ENCODE measurements at regions not wholly inside any gene's neighbourhood (a gene's known extent, or its start where the extent isn't known, plus 50 kb on each side); places are given as distances from the start of the nearest gene placed in this dataset.

DNA sequence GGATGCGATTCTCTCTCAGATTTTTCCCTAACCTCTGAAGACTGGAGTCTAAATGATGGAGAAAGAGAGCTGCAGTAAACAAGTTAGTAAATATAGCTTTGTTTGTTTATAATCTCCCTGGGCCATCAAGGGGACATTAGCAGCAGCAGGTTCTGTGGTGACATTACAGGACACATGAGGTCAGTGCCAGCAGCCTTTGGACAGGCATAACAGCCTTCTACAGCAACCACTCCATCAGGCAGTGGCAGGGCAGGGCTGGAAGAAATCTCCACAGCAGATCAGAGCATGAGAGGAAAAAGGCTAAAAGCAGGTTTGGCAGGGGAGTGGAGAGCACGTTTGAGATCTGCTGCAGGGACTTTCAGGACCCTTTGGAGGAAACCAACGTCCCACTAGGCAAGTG is 127.6 kb upstream of the ACP3 start:
- no peak for DNase-seq

DNA sequence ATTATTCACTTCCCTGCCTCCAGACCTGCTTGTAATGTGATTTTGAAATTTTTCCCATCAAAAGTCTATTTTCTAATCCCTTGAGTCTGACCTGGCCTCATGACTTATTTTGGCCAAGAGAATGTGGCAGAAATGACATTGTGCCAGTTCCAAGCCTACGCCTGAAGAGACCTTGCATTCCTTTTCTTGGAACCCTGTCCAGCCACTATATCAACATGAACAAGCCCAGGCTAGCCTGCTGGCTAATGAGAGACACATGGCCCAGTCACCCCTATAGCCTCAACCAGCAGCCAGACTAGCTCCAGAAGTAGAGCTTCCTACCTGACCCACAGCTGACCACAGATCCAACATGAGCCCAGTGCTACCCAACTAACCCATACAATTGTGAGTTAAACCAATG is 121.1 kb upstream of the ACP3 start:
- DNase-seq: no peak

DNA sequence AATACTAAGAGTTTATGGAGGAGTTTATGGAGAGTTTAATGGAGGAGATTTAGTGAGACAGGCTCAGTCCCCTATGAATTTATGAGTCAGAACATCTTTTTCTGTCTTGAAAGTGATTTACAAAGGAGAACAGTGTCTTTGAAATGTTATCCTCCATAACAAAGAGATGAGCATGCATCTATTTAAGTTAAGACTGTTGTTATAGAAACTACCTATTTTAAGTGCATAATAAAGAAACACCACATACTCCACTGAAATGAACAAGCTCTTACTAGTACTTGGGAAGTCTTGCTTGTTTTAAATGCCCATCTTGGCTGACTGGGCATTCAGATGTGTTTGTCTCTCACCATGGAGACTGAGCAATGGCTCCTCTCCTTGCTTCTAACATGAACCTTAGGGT is 118.7 kb upstream of the ACP3 start:
- DNase-seq: no peak

DNA sequence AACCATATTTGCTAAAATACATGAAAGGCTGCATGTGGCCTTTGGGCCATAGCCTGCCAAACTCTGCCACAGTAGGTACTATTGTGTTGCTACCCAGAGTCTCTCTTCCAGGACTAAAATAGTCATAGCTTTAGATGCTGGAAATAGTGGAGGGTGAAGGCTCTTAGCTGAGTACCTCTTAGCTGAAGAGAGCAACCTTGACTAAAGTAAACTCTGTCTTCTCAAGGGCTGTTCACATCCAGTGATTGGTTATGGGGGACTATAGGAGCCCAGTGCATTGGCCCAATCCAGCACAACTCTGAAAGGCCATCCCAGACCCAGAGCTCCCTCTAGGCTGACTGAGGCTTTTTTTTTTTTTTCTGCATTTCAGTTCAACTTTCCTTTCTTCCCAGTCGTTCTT is 117.8 kb upstream of the ACP3 start:
- no peak for DNase-seq

DNA sequence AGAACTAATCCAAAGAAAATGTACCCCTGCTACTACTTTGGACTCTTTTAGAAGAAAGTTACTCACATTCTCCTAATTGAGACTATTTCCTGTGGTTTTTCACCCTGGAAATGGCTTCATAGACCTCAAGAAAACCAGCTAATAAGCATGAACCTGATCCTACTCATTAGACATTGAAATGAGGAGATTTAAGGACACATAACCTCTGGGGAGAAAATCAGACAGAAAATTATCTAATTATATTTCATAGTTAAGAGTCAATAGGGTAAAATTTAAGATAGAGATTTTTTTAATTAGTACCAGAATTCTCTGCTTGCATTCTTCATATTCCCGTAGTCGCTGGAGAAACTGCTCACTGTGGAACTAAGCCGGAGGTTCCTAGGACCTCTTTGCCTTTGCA is 114.6 kb upstream of the ACP3 start:
- DNase-seq: no peak

DNA sequence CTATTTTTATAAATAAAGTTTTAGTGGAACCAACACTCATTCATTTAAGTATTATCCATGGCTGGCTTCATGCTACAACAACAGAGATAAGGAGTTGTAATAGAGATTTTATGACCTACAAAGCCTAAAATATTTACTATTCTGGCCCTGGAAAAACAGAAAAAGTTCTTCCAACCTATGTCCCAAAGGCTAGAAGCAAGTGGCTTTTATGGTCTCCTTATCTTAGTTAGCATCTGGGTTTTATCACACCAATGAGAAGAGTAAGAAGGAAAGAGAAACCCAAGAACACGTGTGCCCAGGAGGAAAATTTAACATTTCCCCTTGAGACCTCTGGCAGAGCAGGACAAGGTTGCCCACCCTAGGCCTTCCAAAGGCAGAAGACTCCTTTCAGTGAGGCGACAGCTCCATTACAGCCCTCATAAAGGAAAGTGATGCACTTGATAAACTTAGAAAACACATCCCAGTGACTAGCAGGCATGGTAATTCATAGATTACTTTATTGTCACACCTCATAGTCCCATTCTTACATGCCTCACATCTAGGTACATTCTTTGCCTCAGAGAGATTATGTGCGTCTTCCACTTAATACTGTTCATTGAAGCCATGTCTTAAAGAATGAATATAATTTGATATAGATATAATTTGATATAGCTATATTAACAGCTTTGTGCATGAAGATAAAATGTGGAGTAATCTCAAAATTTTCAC is 113.2 kb upstream of the ACP3 start:
- DNase-seq: no peak

DNA sequence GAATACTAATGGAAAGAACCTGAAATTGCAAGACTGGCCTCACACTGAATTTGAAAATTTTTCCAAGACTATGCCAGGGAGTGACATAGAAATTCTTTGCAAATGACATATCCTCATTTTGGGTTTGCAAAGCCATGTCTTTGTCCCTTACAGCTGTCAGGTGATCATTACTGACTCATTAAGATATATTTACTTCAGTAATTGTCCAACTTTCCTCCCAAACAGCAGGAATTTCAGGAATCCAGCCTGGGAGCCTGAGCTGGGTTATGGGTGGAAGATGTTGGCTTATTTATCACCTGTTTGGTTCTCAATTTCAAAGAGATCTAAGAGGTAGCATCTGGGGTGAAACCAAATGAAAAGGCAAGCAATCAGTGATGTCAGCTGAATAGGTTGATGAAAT is 111.6 kb upstream of the ACP3 start:
- DNase-seq: no peak

DNA sequence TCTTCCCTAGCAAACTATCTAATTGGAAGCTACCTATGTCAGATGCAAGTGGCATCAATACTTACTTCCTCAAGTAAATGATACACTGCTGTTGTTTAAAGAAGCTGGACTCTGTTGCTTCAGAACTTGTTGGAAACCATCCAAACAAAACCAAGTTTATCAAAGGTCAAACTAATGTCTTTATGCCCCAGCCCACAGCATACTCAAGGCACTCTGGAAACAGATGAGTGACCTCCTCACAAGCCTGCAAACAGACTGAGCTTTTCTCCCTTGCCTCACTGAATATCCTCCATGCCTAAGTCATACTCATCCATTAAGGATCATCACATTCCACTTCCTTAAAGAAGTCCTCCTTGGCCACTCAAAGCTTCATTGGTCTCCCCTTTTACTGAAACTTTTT is 107.4 kb upstream of the ACP3 start:
- DNase-seq: no peak

DNA sequence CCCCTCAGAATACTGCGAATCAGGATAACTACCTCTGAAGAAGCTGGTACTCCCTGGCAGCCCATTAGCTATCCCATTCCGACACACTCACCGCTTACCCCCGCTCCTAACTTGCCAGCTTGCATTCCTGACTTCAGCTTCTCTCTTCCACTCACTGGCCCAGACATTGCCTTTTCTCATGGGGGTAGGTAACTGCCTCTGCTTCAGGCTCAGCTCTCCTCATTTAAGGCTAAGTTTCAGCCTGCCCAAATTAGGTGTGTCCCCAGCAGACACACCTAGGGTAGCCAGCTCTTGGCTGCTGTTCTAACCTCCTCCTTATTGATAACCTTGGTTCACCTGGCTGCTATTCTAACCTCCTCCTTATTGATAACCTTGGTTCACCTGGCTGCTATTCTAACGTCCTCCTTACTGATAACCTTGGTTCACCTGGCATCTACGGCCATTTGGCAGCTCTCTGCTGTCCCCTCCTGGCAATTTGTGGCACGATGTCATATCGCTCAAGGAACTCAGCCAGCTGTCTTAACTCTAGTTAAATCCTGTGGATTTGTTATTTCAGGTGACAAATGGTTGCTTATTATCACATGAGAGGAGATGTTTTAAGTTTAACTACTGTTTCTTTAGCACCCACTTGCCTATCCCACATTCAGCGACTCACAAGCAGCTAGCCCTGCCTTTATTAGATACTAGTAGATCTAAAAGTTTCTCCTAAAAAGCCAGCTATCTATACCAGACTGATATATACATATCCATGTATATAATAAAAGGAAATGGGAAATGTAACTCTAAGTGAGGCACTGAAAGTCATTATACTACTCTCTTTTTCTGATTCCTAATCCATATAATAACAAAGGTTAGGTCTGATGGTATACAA is 106.5 kb upstream of the ACP3 start:
- peak; percentile 56 for DNase-seq

DNA sequence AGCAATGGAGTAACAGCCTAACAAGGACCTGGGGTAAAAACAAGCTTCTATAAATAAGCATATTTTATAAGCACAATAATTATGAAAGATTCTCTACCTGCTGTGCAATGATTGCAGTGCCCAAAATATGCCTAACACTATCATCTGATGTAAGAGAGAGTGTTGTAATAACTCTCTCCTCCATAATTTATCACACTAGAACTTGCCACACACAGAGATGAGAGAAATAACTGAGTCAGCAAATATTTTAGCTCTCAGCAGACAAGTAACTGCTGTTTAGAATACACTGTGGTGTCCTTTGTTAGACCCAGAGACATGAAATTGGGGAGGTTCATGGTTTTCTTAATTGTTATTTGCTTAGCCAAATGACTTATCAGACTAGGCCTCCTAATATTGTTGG is 105.3 kb upstream of the ACP3 start:
- DNase-seq: no peak

DNA sequence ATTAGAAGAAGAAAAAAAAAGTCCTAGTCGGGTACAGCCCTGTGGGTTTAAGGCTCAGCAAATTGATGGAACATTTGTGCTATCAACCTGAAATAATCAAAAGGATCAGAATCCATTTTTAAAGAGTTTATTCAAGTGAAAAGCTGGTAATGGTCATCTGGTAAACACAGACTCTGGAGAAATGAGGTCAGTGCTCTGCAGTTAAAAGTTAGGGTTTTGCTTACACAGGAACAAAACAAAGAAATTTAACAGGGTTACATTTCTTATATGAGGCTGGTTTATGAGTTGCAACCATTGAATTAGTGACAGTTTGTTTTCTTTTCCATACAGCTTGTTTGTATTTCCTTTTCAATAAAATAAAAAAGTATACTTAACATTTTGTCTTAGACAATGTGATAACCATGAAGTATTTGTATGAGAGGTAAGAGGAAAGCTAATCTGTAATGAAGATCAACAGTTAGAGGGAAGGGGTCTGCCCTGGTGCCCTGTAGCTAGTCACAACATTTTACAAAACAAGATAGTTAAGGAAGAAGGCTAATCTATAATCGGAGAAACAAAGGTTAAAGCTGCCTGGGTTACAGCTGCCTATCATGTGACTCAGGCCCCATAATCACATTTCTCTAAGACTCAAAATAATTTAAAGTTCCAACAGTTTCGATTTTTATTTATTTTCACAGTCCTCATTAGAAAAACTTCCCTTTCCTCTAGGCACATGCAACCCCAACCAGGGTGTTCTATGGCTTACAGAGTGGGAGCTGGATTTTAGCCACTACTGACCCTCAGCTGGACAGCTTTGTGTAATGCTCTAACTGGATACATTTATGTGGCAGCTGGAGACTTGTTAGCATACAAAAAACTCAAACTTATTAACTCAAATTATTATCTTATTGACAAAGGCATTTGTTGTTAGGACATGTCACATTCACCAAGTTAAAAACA is 98.1 kb upstream of the ACP3 start:
- no peak for DNase-seq

DNA sequence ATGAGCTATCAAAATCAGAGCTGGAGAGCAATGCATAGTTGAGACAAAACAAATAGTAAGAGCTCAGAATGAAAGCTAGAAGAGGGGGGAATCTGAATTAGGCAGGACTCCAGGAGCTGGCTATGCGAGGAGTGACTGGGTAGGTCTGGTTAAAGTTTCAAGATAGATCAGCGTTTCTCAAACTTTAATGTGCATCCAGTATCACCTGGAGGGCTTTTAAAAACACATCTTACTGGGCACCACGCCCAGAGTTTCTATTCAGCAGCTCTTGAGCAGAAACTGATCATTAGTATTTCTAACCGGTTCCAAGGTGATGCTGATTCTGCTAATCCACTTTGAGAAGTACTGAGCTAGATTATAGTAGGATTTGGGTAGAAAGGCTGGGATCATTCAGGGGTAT is 96.2 kb upstream of the ACP3 start:
- DNase-seq: no peak

DNA sequence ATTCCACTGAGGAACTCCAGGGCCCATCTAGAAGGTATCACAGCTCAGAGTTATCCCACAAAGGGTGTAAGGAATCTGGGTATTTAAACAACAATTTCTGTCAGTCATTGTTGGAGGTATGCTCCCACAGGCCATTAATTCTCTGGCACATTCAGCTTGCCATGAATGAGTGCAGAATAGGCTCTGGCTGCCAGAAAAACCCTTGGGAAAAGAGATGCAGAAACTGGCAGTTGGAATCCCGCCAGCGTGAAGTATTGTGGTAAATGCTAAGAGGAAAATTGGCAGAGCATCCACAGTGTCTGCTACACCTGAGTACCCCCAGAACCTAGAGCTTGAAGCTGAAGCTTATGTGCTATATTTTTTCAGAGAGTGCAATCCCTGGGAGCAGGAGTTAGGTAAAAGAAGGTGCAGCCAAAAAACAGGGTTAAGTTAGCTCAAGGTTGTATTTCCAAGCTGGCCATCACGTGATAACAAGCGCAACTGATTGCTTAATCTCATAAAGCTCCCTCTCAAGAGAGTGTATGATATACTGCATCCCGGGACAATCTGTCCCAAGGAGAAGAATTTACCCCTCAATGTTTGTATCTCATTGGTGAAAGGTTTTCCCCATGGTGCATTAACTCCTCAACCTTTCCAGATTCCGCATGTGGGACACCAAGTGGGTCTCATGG is 94.2 kb upstream of the ACP3 start:
- peak; percentile 96 for DNase-seq

DNA sequence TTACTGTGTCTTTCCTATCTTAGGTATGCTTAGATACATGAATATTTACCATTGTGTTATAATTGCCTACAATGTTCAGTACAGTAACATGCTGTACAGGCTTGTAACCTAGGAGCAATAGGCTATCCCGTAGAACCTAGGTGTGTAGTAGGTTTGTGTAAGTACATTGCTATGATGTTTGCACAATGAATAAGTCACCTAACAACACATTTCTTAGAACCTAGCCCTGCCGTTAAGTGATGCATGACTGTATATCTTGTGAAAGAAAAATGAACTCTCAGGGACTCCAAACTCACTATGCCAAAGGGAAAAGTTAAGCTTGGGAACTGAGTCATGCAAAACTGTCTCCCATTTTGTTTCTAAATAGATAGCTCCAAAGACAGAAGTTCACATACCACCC is 91.5 kb upstream of the ACP3 start:
- DNase-seq: no peak

DNA sequence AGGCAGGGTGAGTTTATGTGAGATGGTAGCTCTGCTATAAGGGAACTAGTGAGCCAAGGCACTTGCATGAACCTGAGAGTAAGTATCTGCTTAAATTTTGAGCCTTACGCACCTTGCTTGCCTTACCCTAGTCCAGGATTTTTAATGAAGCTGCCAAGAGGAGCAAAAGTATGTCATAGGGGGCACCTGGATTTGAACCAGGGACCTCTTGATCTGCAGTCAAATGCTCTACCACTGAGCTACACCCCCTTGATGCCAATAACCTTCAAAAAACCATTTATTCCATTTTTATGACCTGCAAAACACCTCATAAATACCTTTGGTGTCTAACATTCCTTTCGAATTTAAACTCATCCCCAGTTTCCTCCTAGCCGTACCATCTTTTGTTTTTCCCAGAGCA is 88.3 kb upstream of the ACP3 start:
- no peak for DNase-seq

DNA sequence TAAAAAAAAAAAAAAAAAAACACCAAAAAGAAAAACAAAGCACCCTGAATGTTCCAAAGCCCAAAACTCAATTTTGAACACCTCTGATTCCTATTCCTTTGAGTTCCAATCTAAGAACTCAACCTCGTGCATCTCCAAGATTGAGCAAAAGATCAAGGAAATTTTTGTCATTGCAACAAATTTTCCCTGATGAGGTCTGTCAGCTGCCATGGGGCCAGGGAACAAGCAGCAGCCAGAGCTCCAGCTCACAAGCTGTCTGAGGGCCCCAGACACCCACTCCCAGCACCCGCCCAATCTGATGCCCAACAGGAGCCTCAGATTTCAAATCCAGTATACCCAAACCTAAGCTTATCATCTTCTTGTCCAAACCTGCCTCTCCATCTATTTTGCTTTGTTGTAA is 87.6 kb upstream of the ACP3 start:
- DNase-seq: no peak

DNA sequence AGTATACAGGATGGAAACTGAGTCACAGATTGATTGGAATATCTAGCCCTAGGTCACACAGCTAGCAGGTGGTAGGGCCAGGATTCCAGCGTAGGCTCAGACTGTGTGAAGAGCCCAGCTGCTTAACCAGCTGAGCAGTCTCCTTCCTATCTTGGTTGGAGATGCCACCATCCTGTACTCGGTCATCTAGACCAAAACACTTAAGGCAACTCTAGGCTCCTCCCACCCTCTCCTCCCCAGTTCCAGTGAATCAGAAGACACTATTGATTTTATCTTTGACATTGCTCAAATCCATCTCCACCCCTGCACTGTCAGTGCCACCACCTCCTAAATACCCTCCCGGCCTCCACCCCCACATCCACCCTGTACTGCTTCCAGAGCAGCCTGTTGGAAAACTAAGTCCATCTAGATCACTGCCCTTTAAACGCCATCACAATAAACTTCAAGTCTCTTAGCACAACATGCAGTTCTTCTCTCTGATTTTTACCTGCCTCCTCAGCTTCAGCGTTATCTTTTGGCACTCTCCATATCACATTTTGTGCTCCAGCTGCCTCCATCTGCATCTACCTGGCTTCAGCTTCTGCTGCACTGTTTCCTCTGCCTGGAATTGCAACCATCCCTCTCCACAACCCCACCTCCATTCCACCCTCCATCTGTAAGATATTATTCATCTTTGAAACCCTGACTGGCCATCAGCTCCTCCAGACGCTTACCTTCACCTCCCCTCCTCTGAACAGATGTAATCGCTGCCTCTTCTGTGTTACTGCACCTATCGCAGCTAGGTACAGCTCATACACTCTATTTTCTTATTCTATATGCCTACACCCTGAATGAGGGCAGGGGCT is 86.8 kb upstream of the ACP3 start:
- no peak for DNase-seq

DNA sequence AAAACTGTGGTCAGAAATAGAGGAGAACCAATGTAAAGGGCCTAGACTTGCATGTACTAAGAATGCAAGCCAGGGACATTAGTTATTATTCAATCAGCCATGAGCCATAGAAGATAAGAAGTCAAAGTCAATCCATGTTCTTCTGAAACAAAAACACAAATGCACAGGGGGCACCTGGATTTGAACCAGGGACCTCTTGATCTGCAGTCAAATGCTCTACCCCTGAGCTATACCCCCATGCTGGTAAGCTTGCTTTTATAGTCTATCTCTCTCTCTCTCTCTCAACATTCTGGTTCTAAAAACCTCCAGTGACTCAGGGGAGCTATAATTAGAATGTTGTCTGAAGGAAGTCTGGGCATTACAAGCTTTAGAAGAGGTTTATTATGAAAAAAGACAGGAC is 85.6 kb upstream of the ACP3 start:
- DNase-seq: no peak

DNA sequence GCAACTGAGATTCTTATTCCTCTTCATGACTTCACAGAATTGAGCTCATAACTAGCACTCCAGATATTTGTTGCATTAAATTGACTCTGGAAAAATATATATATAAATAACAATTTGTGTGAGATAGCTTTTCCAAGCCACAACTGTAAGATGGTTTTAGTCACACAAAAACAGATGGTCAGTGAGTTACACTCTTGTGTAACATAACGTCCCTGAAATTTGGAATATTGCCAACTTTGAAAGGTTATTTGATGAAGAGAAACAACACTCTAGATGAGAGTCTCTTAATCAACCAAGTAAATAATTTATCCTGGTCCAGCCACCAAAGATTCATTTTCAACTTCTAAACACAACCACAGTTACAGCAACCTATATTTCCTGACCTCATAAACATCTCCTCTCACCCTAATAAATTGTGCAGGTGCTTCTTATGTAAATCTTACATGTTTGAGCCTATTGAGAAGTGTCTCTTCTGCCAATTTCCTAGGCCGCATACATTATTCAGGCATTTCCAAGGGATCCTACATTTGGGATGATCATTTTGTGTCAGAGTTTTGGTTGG is 84.9 kb upstream of the ACP3 start:
- DNase-seq: peak; percentile 32

DNA sequence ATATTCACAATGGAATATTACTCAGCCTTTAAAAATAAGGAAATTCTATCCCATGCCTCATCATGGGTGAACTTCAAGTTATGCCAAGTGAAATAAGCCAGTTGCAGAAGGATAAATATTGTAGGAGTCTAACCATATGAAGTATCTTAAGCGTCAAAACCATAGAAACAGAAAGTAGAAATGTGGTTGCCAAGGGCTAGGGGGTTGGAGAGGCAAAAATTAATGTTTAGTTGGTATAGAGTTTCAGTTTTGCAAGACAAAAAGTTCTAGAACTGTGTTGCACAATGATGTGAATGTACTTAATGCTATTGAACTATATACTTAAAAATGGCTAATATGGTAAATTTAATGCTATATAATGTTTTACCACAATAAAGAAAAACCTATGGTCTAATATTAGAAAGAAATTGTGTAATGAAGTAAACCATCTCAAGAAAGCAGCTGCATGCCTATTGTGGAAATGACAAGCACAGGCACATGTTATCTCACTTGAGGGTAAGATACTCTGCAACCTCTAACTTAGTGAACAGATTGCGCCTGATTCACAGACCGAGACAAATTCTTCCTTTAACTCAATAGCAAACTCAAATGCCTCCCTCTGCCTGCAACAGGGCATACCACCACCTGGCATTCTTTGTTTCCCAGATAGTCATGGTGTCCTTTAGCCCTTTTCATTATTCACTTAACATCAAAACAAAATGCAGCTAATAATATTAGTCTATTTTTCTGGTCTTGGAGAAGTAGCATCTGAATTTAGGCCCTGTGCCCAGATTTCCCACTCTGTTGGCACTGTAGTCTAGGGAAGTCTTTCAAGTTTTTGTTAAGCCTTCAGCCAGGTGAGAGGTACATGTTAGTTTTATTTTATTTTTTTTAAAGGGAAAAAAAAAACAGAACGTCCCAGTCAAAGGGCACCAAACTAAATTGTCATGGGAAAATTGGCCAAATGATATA is 80.2 kb upstream of the ACP3 start:
- no peak for DNase-seq

All from NCI-H2029 (cell line).